AG09319 (cell line): ENCODE measurements at regions not wholly inside any gene's neighbourhood (a gene's known extent, or its start where the extent isn't known, plus 50 kb on each side); places are given as distances from the start of the nearest gene placed in this dataset.

ENCODE experiments used
- DNase-seq: peaks from one replicate; pipeline ENCODE4 v3.0.0-alpha.2; 2010; ENCODE audit warnings: low read depth; ENCODE audit errors: extremely low read depth
- TF ChIP-seq, protein P1 (sequence below): IDR thresholded peaks from 2 replicates; pipeline ENCODE4 v1.5.1; 2011; ENCODE audit warnings: low read depth, mild to moderate bottlenecking, inconsistent platforms, low read length, moderate library complexity

DNA sequence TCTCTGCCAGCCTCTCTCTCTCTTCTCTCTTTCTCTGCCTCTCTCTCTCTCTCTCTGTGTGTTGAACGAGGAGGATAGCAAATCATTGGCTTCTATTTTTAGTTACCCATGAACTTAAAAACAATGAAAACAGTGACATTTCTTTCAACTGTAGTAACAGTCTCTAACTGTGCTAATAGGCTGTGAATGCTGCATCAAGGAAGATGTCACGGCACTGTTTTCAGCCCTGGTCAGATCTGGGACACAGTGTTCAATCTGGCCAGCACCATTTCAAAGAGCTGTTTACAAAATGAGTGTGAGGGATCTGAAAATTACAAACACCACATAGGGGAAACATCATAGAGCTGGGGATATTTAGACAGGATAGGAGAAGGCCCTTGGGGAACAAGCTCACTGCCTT is 717.0 kb downstream of the FGF9 start:
- TF ChIP-seq, protein P1, sequence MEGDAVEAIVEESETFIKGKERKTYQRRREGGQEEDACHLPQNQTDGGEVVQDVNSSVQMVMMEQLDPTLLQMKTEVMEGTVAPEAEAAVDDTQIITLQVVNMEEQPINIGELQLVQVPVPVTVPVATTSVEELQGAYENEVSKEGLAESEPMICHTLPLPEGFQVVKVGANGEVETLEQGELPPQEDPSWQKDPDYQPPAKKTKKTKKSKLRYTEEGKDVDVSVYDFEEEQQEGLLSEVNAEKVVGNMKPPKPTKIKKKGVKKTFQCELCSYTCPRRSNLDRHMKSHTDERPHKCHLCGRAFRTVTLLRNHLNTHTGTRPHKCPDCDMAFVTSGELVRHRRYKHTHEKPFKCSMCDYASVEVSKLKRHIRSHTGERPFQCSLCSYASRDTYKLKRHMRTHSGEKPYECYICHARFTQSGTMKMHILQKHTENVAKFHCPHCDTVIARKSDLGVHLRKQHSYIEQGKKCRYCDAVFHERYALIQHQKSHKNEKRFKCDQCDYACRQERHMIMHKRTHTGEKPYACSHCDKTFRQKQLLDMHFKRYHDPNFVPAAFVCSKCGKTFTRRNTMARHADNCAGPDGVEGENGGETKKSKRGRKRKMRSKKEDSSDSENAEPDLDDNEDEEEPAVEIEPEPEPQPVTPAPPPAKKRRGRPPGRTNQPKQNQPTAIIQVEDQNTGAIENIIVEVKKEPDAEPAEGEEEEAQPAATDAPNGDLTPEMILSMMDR = no peak
- no peak for DNase-seq

DNA sequence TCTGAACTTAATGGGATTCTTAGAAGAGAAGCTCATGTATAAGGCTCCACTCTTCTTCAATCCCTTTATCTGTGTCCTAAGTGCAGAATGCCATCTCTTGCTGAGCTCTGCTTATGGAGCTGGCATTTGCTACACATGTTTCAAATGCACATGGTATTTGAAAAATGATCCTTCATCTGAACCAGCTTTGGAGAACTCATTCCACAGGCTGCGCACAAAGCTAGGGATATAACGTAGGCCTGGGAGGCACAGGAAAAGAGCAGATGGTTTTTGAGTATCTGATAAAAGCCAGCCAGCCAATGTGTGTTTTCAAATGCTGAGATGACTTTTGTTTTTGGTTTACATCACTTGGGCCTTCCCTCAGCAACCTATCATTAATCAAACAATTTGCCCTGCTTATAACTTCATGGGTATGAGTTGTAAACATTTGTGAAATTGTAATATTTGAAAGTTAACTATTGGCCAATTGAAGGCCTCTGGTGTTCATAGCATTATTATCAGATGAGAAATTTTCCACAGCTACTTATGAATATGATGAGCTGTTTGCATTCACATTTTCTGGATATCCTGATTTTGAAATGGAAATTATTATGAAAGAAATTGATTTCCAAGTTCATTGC is 729.0 kb downstream of the FGF9 start:
- TF ChIP-seq, protein P1 = no peak
- no peak for DNase-seq

DNA sequence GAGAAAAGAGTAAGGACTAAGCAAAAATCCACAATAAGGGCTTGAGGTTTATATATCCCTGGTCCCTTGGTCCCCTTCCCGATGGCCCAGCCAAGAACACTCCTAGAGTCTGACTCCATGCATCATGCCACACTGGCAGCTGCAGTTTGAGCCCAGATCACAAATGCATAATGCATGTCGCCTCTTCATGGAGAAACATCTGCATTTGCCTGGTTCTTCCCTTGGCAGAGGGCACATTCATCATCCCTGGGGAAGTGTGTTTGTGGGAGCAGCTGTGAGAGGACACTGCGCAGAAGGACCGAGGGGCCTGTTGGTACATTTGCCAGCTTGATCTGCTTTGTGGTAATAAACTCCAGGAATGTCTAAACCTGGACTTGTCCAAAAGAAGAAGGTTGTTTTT is 731.8 kb downstream of the FGF9 start:
- DNase-seq = no peak
- TF ChIP-seq, protein P1 = no peak

DNA sequence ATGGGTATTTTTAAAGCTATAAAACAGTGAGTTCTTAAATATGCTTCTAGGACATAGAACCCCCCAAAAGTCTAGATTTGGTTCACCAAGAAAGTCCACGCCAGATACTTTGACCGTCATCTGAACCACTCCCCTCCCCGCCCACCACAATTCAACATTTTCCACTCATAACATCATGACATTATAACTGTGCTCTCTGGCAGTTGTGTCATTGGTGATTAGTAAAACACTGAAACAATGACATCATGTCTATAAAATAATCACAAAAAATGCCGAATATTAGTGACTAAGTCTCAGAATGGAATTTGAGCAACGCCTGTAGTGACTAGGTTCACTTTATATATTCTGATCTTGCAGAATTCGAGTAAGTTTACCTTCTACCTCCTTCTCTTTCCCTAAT is 732.3 kb downstream of the FGF9 start:
- no peak for DNase-seq
- TF ChIP-seq, protein P1 = no peak

DNA sequence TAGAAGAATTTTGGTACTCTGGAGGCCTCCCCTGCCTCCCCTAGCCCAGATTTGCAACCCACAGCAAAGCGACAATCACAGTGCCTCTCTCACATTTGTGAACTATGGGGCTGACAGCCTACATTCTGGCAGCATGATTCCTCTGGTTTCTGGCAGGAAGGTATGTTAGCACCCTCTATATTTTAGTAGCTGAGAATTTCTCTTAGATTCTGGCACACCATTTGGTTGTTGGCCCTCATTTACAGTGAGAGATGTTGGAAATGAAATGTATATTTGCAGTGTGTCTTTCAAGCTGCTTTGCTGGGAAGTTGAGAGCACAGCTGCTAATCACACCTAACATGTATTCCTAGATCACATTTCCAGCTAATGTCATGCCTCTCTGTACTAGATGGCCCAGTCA is 735.0 kb downstream of the FGF9 start:
- TF ChIP-seq, protein P1 = no peak
- DNase-seq = no peak

DNA sequence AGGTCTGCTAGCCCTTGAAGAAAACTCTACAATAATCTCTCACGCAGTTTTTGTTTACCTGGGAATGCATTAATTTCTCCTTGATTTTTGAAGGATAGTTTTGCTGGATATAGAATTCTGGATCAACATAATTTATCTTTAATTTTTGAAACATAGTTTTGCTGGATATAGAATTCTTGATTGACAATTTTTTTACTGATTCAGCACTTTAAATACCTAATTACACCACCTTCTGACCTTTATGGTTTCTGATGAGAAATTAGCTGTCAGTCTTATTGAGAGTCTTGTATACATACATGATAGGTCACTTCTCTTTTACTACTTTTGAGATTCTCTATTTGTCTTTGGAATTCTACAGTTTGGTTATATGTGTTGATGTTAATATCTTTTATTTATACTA is 741.6 kb downstream of the FGF9 start:
- TF ChIP-seq, protein P1 = no peak
- no peak for DNase-seq

DNA sequence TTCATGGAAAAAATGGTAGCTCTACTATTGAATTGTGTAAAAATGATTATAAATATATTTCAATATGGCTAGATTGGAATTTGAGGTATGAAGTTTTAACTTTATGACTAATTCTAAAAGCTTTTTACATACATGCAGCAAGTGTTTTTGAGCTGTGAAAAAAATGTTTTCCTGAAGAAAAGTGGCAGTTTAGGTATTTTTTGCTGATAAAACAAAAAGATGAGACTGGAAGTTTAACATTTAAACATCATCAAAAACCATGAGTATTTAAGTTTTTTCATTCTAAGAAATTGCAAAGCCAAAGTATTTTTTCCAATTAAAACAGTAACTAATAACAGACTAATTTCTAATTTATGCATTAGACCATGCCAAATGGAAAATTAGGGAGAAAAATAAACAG is 751.1 kb downstream of the FGF9 start:
- TF ChIP-seq, protein P1 = no peak
- no peak for DNase-seq
